ENCODE measurements at regions not wholly inside any gene's neighbourhood (a gene's known extent, or its start where the extent isn't known, plus 50 kb on each side); places are given as distances from the start of the nearest gene placed in this dataset.
"Not testable (repeated sequence)": the region's sequence is repeated elsewhere in the genome, so short reads cannot be mapped to it uniquely, and the experiment has no call there.

GRCh38 chr10:37067576-37067975, 57.8 kb upstream of the ANKRD30A start:
- H3K9me3 ChIP-seq (ENCODE audit: control insufficient read depth, insufficient read depth, low read length): no peaks in the 10 kb centered on the region; the same call in 1 of the 2 replicates
- no peak for DNase-seq (ENCODE audit: low read depth, low spot score)
- ChIA-PET CTCF (no interaction called here), POLR2A (no interaction called here)
- no peaks in the 10 kb centered on the region for H3K27me3 ChIP-seq (ENCODE audit: control insufficient read depth, insufficient read depth, low read length)
- no peak overlapping the region for H3K4me3 ChIP-seq (ENCODE audit: low read depth, low read length)
- H3K27ac ChIP-seq (ENCODE audit: low read depth, low read length): no peak overlapping the region
- no peak for TF ChIP-seq CTCF (IDR thresholded peaks at IDR 0.05; ENCODE audit: low read depth, low read length)

- H3K27ac ChIP-seq (ENCODE audit: low read depth, low read length); CTCF ChIA-PET; H3K4me3 ChIP-seq (ENCODE audit: low read depth, low read length); H3K9me3 ChIP-seq (ENCODE audit: control insufficient read depth, insufficient read depth, low read length); H3K27me3 ChIP-seq (ENCODE audit: control insufficient read depth, insufficient read depth, low read length); POLR2A ChIA-PET; DNase-seq (ENCODE audit: low read depth, low spot score): not testable (repeated sequence)
Measured at GRCh38 chr10:37062296-37062695, 63.1 kb upstream of the ANKRD30A start.

- ChIA-PET CTCF (no interaction called here), POLR2A (no interaction called here)
- Histone ChIP-seq H3K9me3 (ENCODE audit: control insufficient read depth, insufficient read depth, low read length) (peaks cover 1% of the 10 kb centered on the region), H3K27ac (ENCODE audit: low read depth, low read length) (no peak overlapping the region), H3K4me3 (ENCODE audit: low read depth, low read length) (no peak overlapping the region), H3K27me3 (ENCODE audit: control insufficient read depth, insufficient read depth, low read length) (no peaks in the 10 kb centered on the region)
- no peak for TF ChIP-seq CTCF (IDR thresholded peaks at IDR 0.05; ENCODE audit: low read depth, low read length)
- DNase-seq (ENCODE audit: low read depth, low spot score): no peak
Measured at GRCh38 chr10:37057261-37057660, 68.1 kb upstream of the ANKRD30A start.

- POLR2A ChIA-PET: no interaction called here
- no peak for DNase-seq (ENCODE audit: low read depth, low spot score)
Measured at GRCh38 chr10:37053476-37053875, 71.9 kb upstream of the ANKRD30A start.

GRCh38 chr10:37049982-37050381, 75.4 kb upstream of the ANKRD30A start:
- H3K27ac ChIP-seq (ENCODE audit: low read depth, low read length); POLR2A ChIA-PET; CTCF ChIA-PET; H3K4me3 ChIP-seq (ENCODE audit: low read depth, low read length); H3K9me3 ChIP-seq (ENCODE audit: control insufficient read depth, insufficient read depth, low read length); DNase-seq (ENCODE audit: low read depth, low spot score); H3K27me3 ChIP-seq (ENCODE audit: control insufficient read depth, insufficient read depth, low read length): not testable (repeated sequence)

More at GRCh38 chr10:37053476-37053875, 71.9 kb upstream of the ANKRD30A start:
- peaks cover 8% of the 10 kb centered on the region for H3K9me3 ChIP-seq (ENCODE audit: control insufficient read depth, insufficient read depth, low read length)
- no peak overlapping the region for H3K4me3 ChIP-seq (ENCODE audit: low read depth, low read length)
- CTCF ChIA-PET: no interaction called here
- H3K27ac ChIP-seq (ENCODE audit: low read depth, low read length): no peak overlapping the region
- H3K27me3 ChIP-seq (ENCODE audit: control insufficient read depth, insufficient read depth, low read length): no peaks in the 10 kb centered on the region
- no peak for TF ChIP-seq CTCF (IDR thresholded peaks at IDR 0.05; ENCODE audit: low read depth, low read length)

- DNase-seq (ENCODE audit: low read depth, low spot score); H3K27me3 ChIP-seq (ENCODE audit: control insufficient read depth, insufficient read depth, low read length); POLR2A ChIA-PET; H3K27ac ChIP-seq (ENCODE audit: low read depth, low read length); H3K4me3 ChIP-seq (ENCODE audit: low read depth, low read length); H3K9me3 ChIP-seq (ENCODE audit: control insufficient read depth, insufficient read depth, low read length); CTCF ChIA-PET: not testable (repeated sequence)
Measured at GRCh38 chr10:37044319-37044718, 81.1 kb upstream of the ANKRD30A start.

GRCh38 chr10:37035853-37036252, 89.5 kb upstream of the ANKRD30A start:
- peaks cover 5% of the 10 kb centered on the region; the same call in 1 of the 2 replicates for H3K9me3 ChIP-seq (ENCODE audit: control insufficient read depth, insufficient read depth, low read length)
- TF ChIP-seq CTCF (IDR thresholded peaks at IDR 0.05; ENCODE audit: low read depth, low read length): no peak
- H3K27me3 ChIP-seq (ENCODE audit: control insufficient read depth, insufficient read depth, low read length): no peaks in the 10 kb centered on the region
- POLR2A ChIA-PET: no interaction called here
- DNase-seq (ENCODE audit: low read depth, low spot score): no peak
- H3K4me3 ChIP-seq (ENCODE audit: low read depth, low read length): no peak overlapping the region
- H3K27ac ChIP-seq (ENCODE audit: low read depth, low read length): no peak overlapping the region
- CTCF ChIA-PET: no interaction called here
